ENCODE measurements at regions not wholly inside any gene's neighbourhood (a gene's known extent, or its start where the extent isn't known, plus 50 kb on each side); places are given as distances from the start of the nearest gene placed in this dataset.
"Not testable (repeated sequence)": the region's sequence is repeated elsewhere in the genome, so short reads cannot be mapped to it uniquely, and the experiment has no call there.

DNA sequence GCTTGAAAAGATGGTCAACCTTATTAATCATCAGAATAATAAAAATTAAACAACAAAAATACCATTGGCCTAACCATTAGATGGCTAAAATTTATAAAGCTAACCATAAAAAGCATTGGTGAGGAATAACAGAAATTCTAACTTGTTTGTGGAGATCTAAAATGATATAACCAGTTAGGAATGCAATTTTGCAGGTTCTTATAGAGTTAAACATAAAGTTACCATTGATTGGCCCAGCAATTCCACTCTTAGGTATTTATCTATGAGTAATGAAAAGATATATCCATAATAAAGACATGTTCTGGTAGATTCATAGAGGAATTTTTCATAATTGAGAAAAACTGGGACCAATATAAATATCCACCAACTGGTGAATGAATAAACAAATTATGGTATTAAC, 1098.6 kb downstream of the FSCB start:
- no peaks in the 10 kb centered on the region for H3K27me3 ChIP-seq
- TF ChIP-seq, protein P1, sequence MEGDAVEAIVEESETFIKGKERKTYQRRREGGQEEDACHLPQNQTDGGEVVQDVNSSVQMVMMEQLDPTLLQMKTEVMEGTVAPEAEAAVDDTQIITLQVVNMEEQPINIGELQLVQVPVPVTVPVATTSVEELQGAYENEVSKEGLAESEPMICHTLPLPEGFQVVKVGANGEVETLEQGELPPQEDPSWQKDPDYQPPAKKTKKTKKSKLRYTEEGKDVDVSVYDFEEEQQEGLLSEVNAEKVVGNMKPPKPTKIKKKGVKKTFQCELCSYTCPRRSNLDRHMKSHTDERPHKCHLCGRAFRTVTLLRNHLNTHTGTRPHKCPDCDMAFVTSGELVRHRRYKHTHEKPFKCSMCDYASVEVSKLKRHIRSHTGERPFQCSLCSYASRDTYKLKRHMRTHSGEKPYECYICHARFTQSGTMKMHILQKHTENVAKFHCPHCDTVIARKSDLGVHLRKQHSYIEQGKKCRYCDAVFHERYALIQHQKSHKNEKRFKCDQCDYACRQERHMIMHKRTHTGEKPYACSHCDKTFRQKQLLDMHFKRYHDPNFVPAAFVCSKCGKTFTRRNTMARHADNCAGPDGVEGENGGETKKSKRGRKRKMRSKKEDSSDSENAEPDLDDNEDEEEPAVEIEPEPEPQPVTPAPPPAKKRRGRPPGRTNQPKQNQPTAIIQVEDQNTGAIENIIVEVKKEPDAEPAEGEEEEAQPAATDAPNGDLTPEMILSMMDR (IDR thresholded peaks at IDR 0.05; ENCODE audit: low read depth, low read length): no peak
- DNase-seq: no peak
- no peaks in the 10 kb centered on the region for H3K36me3 ChIP-seq
- H3K4me1 ChIP-seq: no peaks in the 10 kb centered on the region
- H3K4me3 ChIP-seq (ENCODE audit: low read depth, low read length): no peak overlapping the region
- H3K9me3 ChIP-seq: no peaks in the 10 kb centered on the region

DNA sequence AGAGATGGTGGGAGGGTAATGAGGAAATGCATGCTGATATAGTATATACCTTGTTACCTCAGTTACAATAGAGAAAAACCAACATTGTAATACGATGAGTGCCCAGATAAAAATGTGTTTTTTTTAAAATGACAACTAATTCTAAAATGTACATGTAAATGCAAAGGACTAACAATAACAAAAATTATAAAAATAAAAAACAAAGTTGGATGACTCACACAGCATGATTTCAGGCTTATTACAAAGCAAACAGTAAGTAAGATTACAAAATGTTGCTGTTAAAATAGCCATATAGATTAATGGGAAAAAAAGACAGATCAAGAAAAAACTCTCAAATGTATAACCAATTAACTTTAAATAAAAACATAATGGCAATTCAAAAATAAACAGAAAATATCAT, 1099.4 kb downstream of the FSCB start:
- Histone ChIP-seq H3K4me1 (no peaks in the 10 kb centered on the region), H3K27me3 (no peaks in the 10 kb centered on the region), H3K4me3 (ENCODE audit: low read depth, low read length) (no peak overlapping the region), H3K36me3 (no peaks in the 10 kb centered on the region), H3K9me3 (no peaks in the 10 kb centered on the region)
- TF ChIP-seq, protein P1 (IDR thresholded peaks at IDR 0.05; ENCODE audit: low read depth, low read length): no peak
- no peak for DNase-seq

DNA sequence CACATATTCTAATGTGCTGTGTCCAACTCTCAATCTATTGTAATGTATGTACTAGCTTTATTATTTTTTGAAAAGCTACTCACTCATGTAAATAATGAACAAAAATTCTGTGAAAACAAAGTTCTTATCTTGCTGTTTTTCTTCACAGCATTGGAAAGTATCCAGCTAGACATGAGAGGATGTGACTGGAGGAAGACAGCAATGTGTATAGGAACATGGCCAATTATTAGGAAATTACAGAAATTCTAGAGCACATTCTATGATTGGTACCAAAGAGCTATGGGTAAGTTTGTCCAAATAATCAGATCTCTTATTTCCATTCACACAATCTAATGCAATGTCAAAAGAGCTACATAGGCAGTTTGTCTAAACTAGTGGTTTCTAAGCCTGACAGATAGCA, 1100.2 kb downstream of the FSCB start:
- Histone ChIP-seq H3K36me3 (no peaks in the 10 kb centered on the region), H3K27me3 (no peaks in the 10 kb centered on the region), H3K4me1 (no peaks in the 10 kb centered on the region), H3K9me3 (no peaks in the 10 kb centered on the region), H3K4me3 (ENCODE audit: low read depth, low read length) (no peak overlapping the region)
- TF ChIP-seq, protein P1 (IDR thresholded peaks at IDR 0.05; ENCODE audit: low read depth, low read length): no peak
- no peak for DNase-seq

DNA sequence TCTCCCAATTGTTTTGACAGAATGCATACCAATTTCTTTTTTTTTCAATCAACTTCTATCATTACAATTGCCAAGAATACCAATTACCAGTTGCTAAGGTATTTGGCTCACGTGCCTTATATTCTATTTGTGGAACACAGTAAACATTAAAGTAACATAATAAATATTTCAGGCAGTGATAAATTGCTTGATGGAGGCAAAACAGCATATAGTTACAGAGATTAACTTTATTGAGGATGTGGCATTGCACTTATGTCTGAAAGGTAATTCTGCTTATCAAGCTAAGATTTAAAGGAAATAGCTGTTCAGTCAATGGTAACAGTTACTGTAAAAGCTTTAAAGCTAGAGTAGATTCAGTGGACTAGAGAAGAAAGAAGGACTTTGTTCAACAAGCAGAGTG, 1107.8 kb downstream of the FSCB start:
- Histone ChIP-seq H3K4me1 (no peaks in the 10 kb centered on the region), H3K4me3 (ENCODE audit: low read depth, low read length) (no peak overlapping the region), H3K36me3 (no peaks in the 10 kb centered on the region), H3K9me3 (no peaks in the 10 kb centered on the region), H3K27me3 (no peaks in the 10 kb centered on the region)
- DNase-seq: no peak
- TF ChIP-seq, protein P1 (IDR thresholded peaks at IDR 0.05; ENCODE audit: low read depth, low read length): no peak

DNA sequence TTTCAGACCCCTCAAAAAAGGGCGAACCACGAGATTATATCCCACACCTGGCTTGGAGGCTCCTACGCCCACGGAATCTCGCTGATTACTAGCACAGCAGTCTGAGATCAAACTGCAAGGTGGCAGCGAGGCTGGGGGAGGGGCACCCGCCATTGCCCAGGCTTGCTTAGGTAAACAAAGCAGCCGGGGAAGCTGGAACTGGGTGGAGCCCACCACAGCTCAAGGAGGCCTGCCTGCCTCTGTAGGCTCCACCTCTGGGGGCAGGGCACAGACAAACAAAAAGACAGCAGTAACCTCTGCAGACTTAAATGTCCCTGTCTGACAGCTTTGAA, 1136.6 kb downstream of the FSCB start:
- H3K9me3 ChIP-seq; H3K4me3 ChIP-seq (ENCODE audit: low read depth, low read length); H3K36me3 ChIP-seq; H3K4me1 ChIP-seq; H3K27me3 ChIP-seq; DNase-seq: not testable (repeated sequence)

DNA sequence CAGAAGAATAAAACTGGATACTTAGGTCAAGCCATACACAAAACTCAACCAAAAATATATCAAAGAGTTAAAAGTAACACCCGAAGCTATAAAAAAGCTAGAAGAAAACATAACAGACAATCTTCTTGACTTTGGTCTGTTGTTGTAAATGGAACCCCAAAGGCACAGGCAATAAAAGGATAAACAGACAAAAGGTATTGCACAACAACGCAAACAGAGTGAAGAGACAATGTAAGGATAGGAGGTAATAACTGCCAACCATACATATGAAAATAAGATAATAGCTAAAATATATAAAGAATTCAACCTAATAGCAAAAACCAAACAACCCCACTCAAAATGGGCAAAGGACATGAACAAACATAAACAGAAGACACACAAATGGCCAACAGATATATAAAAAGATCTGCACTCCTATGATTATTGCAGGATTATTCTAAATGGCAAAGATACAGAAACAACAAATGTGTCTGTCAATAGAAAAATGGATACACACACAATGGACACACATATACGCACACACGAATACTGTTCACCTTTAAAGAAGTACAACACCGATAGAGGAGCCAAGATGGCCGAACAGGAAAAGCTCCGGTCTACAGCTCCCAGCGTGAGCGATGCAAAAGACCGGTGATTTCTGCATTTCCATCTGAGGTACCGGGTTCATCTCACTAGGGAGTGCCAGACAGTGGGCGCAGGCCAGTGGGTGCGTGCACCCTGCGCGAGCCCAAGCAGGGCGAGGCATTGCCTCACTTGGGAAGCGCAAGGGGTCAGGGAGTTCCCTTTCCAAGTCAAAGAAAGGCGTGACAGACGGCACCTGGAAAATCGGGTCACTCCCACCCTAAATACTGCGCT, 1137.1 kb downstream of the FSCB start:
- TF ChIP-seq, protein P1 (IDR thresholded peaks at IDR 0.05; ENCODE audit: low read depth, low read length): no peak
- Histone ChIP-seq H3K9me3 (no peaks in the 10 kb centered on the region), H3K4me1 (no peaks in the 10 kb centered on the region), H3K4me3 (ENCODE audit: low read depth, low read length) (no peak overlapping the region), H3K36me3 (no peaks in the 10 kb centered on the region), H3K27me3 (no peaks in the 10 kb centered on the region)
- no peak for DNase-seq

Data from BE2C (cell line).